ENCODE measurements at regions not wholly inside any gene's neighbourhood (a gene's known extent, or its start where the extent isn't known, plus 50 kb on each side); places are given as distances from the start of the nearest gene placed in this dataset.

- TF ChIP-seq CTCF (IDR thresholded peaks at IDR 0.05 in 4 of 5, conservative IDR thresholded peaks at IDR 0.05 in 1 of 5) = no peak
- TF ChIP-seq POLR2A (IDR thresholded peaks at IDR 0.05) = no peak
These were observed 111.9 kb downstream of the CEBPB start for GRCh38 chr20:50302341-50303057.

All from gastrocnemius medialis (tissue), 4 donors.